RPMI8226 (cell line): ENCODE measurements at regions not wholly inside any gene's neighbourhood (a gene's known extent, or its start where the extent isn't known, plus 50 kb on each side); places are given as distances from the start of the nearest gene placed in this dataset.

ENCODE experiments used
- DNase-seq: peaks from one replicate; pipeline ENCODE4 v3.0.0-alpha.2; 2015

DNA sequence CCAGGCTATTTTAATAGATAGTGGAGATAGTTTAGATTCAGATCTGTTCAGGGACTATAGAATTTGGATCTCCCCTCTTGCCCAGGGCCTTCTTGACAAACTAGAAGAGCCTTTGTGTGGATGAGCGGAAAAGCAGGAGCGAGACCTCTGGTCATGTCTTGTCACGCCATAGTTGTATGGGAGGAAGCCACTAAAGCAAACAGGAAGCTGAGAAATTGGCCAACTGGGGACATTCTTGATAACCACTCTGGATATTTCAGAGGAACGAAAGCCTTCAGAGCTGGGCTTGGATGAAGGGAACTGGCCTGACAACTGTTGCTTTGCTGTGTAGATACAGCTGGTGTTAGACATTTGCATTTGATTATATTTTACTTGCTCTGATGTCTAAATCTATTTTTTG lies 54.1 kb upstream of the EXOC2 start:
- DNase-seq: no peak

DNA sequence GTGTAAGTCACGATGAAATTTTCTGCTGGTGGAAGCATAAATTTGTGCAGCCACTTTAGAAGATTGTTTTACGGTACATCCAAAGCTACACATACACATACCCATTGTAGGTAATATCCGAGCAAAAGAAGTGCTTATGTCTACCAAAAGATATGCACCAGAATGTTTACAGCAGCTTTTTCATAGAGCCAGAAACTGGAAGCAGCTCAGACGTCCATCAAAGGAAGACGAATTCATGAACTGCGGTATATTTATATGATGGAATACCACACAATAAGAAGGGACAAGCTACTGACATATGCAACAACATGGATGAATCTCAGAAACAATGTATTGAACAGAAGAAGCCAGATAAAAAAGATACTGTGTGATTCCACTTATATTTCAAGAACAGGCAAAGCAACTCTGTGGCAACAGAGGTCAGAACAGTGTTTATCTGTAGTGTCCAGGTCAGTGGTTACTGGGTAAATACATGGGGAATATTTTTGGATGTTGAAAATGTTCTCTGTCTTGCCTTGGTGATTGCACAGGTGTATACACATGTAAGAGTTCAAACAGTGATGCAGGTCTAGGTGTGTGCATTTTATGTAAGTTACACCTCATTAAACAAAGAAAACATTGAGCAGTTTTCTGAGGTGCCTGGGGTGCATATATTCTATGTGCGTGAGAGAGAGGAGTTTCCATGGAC lies 51.9 kb upstream of the EXOC2 start:
- no peak for DNase-seq

DNA sequence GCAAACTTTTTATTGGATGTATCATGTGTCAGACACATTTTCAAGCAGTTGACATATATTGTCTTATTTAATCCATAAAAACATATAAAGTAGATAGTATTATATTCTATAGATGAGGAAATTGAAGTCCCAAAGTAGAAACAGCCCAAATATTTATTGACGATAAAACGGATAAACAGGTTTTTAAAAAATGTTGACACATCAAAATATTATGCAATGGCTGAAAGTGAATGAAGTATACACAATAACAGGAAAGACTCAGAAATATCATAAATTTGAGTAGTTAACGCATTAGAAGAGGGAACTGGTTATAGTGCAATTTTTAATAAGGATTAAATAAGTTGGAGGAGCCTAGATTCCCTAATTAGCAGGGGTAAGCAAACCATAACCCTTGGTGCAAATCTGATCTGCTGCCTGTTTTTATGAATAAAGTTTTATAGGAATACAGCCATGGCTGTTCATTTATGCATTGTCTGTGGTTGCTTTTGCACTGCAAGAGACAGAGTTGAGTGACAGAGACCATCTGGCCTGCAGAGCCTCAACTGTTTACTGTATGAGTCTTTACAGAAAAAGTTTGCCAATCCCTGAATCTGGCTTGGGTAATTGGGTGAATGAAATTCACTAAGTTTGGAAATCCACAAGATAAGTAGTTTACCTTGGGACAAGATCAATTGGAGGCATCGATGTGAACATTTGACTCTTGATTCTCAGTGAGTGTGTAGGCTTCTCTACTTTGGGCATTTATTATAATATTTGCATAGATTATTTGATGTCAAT lies 50.6 kb upstream of the EXOC2 start:
- DNase-seq: no peak
